NOMO-1 treated with dmso at 0.1 percent for 144 hours (cell line): ENCODE measurements at regions not wholly inside any gene's neighbourhood (a gene's known extent, or its start where the extent isn't known, plus 50 kb on each side); places are given as distances from the start of the nearest gene placed in this dataset.

ENCODE experiments used
- DNase-seq: peaks from one replicate; lab custom pipeline; 2025; ENCODE audit not compliant: unreplicated experiment; lab: John Stamatoyannopoulos, UW

DNA sequence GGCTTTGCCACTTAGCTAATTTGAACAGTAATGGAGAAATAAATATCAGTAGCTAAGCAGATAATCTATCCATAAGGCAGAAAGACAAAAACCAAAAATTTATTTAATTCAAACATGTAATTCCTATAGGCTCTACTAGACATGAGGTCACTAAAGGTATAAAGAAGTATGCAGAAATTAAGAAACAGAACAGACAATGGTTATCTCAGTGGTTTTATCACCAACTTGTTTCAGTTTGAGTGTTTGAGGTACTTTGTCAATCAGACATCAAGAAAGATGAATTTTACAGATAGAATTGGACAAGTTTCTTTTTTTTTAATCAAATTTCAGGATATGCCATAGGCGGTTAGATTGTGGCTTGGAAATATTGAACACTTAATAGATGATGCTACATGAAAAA lies 67.4 kb upstream of the ZEB2 start:
- DNase-seq: no peak

DNA sequence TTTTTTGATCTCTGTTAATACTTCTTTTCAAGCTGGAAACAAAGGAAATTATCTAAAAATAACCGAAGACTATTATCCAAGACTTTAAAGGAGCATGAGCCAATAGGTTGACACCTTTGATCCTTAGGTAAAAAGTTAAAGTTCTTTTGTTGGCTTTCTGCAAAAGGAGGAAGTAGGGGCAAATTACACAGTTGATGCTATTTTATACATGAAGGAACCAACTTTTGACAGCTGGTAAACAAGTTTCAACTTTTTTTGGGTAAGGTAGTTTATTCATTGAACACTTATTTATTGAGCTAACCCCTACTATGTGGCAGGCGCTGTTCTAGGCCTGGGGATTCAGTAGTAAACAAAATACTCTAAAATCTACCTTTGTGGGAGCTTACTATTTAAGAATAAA lies 66.6 kb upstream of the ZEB2 start:
- DNase-seq: no peak

DNA sequence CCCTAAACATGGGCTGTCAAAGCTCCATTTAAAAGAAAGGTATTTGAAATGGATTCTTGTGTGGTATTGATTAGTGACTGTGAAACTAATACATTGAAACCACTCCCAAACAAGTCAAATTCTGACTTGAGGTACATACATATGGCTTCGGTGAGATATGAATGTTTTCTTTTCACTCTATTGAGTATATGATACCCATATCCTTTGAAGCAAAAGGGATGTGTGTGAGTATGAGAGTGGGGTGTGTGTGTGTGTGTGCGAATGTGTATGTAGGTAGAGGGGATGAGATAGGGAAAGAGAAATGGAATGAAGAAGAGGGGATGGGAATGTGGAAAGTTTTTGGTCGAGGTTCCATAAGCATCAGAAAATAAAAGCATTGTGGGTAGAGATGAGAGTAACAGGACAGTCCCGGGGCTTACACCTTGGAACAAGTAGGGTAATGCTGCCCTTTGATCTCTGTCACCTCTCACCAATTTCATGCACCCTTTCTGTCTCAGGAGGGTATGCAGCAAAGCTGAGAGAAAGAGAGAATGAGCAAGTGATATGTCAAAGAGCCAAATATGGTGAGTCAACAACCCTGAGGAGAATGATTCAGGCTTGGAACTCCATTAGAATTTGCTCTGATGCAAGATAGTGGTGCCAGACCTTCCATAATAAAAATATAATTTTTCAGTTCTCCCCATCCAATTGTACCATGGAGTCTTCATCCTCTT lies 64.0 kb upstream of the ZEB2 start:
- no peak for DNase-seq

DNA sequence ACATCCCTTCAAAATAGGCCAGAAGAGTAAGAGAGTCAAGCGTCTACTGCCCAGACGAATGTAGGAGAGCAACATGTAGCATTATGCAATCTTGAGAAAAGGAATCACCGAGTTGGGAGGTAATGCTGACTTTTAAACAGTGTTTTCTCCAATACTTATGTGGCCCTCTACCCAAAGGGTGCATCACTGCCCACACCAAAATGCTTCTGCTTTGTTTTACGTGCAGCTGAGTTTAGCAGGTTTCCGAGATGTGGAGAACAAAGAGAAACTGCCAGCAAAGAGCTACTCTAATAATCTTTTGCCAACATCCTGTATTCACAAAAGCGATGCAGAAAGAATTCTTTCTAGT lies 63.4 kb upstream of the ZEB2 start:
- no peak for DNase-seq

DNA sequence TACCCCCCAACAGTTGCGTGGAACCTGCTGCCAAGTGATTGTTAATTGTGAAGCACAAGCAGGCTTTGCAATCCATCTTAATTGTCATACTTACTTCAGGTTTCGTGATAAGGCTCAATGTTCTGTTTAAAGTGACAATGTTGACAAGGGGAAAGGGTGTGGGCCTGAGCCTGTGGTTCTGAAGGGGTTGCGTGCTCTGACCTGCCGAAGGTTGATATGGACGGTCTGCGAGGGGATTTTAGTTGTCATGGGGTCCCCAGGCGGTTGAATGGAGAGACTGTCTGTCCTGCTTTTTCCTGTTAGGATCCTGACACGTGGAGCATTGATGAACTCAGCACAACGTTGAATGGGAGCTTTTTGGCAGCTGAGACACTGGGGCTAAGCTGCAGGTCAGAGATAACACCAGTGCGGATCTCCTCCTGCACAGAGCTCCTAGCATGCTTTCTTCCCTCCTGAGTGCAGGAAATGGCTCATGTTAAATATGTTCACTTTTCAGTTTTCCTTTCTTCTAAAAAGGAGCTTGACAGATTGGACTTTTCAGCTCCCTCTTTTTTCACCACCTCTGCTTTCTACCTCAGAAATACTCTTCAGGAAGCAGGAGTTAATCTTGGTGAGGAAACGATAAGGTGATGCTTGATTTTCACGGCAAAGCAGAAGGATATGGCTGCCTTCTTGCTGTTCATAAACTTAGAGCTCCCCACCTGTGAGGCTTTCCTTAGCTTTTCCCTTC lies 62.9 kb upstream of the ZEB2 start:
- no peak for DNase-seq

DNA sequence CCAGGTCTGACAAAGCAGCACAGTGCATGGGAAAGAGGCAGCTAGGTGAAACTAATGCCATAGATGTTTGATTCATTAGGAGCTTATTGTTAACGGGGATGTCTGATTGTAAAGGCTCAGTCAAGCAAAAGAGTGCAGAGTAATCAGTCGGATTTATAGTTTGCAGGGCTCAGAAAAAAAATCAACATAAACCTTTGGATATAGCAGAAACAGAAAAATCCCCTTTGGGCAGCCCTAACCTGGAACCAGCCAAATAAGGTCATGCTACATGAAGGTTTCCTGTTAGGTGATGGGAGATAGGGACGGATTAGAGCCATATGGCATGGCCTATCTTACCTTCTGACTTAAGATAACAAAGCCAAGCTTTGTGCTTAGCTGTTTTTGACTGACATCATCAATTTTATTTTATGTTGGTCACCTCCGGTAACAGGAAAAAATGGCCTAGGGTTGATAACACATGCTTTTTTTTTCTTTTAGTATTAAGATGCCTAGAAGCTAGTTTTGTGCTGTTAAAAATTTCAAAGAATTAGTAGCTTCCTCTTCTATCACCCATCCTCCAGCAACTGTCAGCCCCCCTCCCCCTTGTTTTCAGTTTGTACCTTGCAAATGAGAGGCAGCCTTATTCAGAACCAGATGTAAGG lies 60.7 kb upstream of the ZEB2 start:
- no peak for DNase-seq

DNA sequence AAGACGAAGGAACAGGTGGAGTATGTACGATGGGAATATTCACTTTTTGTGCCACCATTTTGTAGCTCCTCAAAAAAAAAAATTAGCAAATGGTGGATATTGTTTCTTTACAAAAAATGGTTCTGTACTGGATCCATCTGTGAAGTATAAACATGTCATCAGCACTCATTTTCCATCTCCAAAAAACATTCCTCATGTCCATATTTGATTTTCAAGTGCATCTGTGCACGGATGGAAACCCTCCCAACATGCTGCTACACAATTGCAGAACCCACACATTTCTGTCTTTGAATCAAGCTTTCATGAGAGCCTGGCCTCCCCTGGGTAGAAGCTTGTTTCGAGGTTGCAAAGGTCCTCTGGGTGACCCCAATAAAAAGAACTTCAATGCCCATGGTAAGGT lies 59.6 kb upstream of the ZEB2 start:
- DNase-seq: no peak

DNA sequence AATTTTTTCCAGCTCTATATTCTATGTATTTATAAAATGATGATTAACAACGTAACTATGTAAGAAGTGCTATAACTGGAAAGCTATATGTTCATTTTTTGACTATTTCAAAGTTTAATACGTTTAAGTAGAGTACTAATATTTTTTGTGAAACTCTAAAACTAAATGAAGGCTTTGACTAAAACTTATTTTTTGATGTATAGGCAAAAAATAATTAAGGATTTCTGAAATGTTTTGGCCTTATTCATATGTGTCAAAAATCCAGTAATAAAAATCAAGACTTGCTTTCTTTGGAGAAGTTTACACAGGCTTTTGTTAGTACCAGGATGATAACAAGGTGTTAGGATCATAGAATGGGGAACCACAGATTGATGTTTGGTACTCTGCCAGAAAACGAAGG lies 58.2 kb upstream of the ZEB2 start:
- no peak for DNase-seq

DNA sequence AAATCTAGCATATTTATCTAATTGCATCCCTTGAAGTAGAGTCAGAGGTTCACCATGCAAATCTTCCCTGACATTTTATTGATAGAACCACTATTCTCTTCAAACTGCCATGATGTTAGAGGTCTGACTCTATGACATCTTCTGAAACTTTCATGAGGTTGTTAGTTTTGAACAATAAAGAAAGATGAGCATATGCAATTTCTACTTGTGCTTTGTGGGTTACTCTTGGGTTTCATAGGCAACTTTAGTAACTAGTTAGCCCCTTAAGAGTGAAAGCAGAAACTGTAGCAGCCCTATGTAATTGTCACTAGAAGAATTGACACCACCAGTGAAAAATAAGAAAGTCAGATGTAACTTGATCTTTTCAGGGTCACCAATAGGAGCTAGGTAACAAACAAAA lies 53.1 kb upstream of the ZEB2 start:
- DNase-seq: no peak

DNA sequence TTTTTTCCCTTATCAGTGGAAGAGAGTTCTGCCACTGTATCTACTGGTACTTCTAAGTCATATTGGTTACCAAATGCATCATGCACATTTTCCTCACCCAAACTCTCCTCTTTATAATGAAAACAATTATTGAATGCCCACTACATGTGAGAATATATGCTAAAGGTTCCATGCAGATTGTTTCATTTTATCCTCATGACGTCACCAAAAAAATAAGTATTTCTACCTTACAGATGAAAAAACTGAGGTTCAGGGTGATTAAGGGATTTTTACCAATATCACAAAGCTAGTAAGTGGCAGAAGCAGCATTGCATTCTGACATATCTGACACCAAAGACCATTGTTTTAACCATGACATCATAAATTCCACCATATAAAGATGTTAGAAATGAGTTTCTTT lies 51.9 kb upstream of the ZEB2 start:
- no peak for DNase-seq

DNA sequence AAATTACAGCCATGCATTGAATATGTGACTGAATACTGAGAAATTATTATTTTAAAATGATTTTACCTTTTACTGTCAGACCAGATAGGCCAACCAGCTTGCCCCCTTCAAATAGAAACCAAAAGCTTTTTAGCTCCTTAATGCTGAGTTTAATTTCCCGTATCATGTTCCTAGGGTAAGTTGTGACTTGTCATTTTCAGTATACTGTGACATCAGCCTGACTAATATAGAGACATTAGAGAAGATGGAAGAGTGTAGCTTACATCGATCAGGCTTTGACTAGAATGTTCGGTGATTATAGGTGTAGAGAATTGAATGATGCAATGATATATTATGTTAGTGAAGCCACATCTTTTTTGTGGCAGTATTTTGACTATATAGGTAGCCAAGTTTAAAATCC lies 50.6 kb upstream of the ZEB2 start:
- no peak for DNase-seq
